Neuronal stem cell (in vitro differentiated cells): ENCODE measurements at regions not wholly inside any gene's neighbourhood (a gene's known extent, or its start where the extent isn't known, plus 50 kb on each side); places are given as distances from the start of the nearest gene placed in this dataset.
A peak's percentile ranks its signal among the peaks of the same experiment; 100 is the strongest.

Source experiments
- DNase-seq: peaks from one replicate; pipeline ENCODE4 v3.0.0-alpha.2; 2013; ENCODE audit warnings: low spot score
- H2AFZ ChIP-seq: one replicate; pipeline ENCODE4 v1.6.1; 2013; ENCODE audit warnings: mild to moderate bottlenecking, low read length, inconsistent platforms
- H2AK5ac ChIP-seq: 2 replicates; pipeline ENCODE4 v1.6.1; 2013; ENCODE audit warnings: low read depth, mild to moderate bottlenecking, inconsistent platforms, low read length, moderate library complexity, mixed read lengths
- H2BK120ac ChIP-seq: 2 replicates; pipeline ENCODE4 v1.6.1; 2013; ENCODE audit warnings: low read depth, mild to moderate bottlenecking, inconsistent platforms, low read length, moderate library complexity, mixed read lengths
- H2BK12ac ChIP-seq: one replicate; pipeline ENCODE4 v1.6.1; 2013; ENCODE audit warnings: low read length, inconsistent platforms
- H2BK15ac ChIP-seq: 2 replicates; pipeline ENCODE4 v1.6.1; 2013; ENCODE audit warnings: mild to moderate bottlenecking, low read length, inconsistent platforms, mixed read lengths
- H2BK5ac ChIP-seq: one replicate; pipeline ENCODE4 v1.6.1; 2013; ENCODE audit warnings: inconsistent platforms, mild to moderate bottlenecking, low read length, moderate library complexity
- H3K14ac ChIP-seq: one replicate; pipeline ENCODE4 v1.6.1; 2013; ENCODE audit warnings: low read length, inconsistent platforms
- H3K18ac ChIP-seq: 2 replicates; pipeline ENCODE4 v1.6.1; 2013; ENCODE audit warnings: low read length, inconsistent platforms
- H3K23ac ChIP-seq: 2 replicates; pipeline ENCODE4 v1.6.1; 2013; ENCODE audit warnings: low read depth, mild to moderate bottlenecking, mixed read lengths, low read length, inconsistent platforms; ENCODE audit not compliant: poor library complexity
- H3K27ac ChIP-seq: replicated peaks from 3 replicates; pipeline ENCODE4 v1.5.1; 2013; ENCODE audit warnings: low read length, inconsistent platforms
- H3K27me3 ChIP-seq, 3 experiments: 2 replicates each; pipeline ENCODE4 v1.6.1; 2013; ENCODE audit warnings: low read length in 3 of 3, mild to moderate bottlenecking in 2 of 3, inconsistent platforms in 1 of 3, low read depth in 1 of 3, mixed read lengths in 1 of 3, moderate library complexity in 1 of 3; ENCODE audit not compliant: control insufficient read depth in 3 of 3, insufficient read depth in 3 of 3
- H3K36me3 ChIP-seq, 2 donors: replicated peaks in 1 of 2; 2 replicates each; pipeline ENCODE4 v1.6.1; 2013; ENCODE audit warnings: low read length in 2 of 2; ENCODE audit not compliant: control insufficient read depth in 2 of 2, insufficient read depth in 2 of 2
- H3K4ac ChIP-seq: 2 replicates; pipeline ENCODE4 v1.6.1; 2013; ENCODE audit warnings: inconsistent platforms, mild to moderate bottlenecking, low read length, moderate library complexity
- H3K4me1 ChIP-seq, 2 donors: 1 replicate in 1 of 2; 2 replicates in 1 of 2; pipeline ENCODE4 v1.6.1; 2013; ENCODE audit warnings: low read length in 2 of 2, low read depth in 1 of 2; ENCODE audit not compliant: control insufficient read depth in 2 of 2, insufficient read depth in 1 of 2
- H3K4me2 ChIP-seq: one replicate; pipeline ENCODE4 v1.6.1; 2013; ENCODE audit warnings: mild to moderate bottlenecking, low read length, inconsistent platforms; ENCODE audit not compliant: insufficient read depth, poor library complexity, severe bottlenecking
- H3K4me3 ChIP-seq, 2 donors: 2 replicates each; pipeline ENCODE4 v1.5.1; 2013; ENCODE audit warnings: low read length in 2 of 2, mild to moderate bottlenecking in 2 of 2, inconsistent platforms in 1 of 2, moderate library complexity in 1 of 2
- H3K79me1 ChIP-seq: one replicate; pipeline ENCODE4 v1.6.1; 2013; ENCODE audit warnings: low read depth, mild to moderate bottlenecking, inconsistent platforms, low read length, moderate library complexity
- H3K9ac ChIP-seq: one replicate; pipeline ENCODE4 v1.6.1; 2013; ENCODE audit warnings: mild to moderate bottlenecking, low read depth, low read length, inconsistent platforms; ENCODE audit not compliant: poor library complexity
- H3K9me3 ChIP-seq, 2 donors: replicated peaks in 1 of 2; 2 replicates each; pipeline versions ENCODE3 to v1.6.1; 2013; ENCODE audit warnings: low read length in 2 of 2, mild to moderate bottlenecking in 2 of 2, inconsistent platforms in 1 of 2, low read depth in 1 of 2, mixed read lengths in 1 of 2, moderate library complexity in 1 of 2; ENCODE audit not compliant: control insufficient read depth in 2 of 2, insufficient read depth in 1 of 2
- H4K8ac ChIP-seq: one replicate; pipeline ENCODE4 v1.6.1; 2013; ENCODE audit warnings: low read depth, mild to moderate bottlenecking, inconsistent platforms, low read length, moderate library complexity
- H4K91ac ChIP-seq: one replicate; pipeline ENCODE4 v1.6.1; 2013; ENCODE audit warnings: low read length, low read depth, mild to moderate bottlenecking, inconsistent platforms; ENCODE audit not compliant: poor library complexity
- WGBS, 2 donors: extraction: QIAGEN DNeasy Blood & Tissue Kit; methylation state at CpG; one replicate each; pipeline ENCODE4 v1.1.7; 2013; ENCODE audit warnings: missing lambda C conversion rate in 2 of 2, mixed read lengths in 1 of 2; ENCODE audit not compliant: insufficient read length in 2 of 2, insufficient replicate concordance in 1 of 2; ENCODE audit errors: extremely low coverage in 2 of 2; 5-methylcytosine and 5-hydroxymethylcytosine counted together

DNA sequence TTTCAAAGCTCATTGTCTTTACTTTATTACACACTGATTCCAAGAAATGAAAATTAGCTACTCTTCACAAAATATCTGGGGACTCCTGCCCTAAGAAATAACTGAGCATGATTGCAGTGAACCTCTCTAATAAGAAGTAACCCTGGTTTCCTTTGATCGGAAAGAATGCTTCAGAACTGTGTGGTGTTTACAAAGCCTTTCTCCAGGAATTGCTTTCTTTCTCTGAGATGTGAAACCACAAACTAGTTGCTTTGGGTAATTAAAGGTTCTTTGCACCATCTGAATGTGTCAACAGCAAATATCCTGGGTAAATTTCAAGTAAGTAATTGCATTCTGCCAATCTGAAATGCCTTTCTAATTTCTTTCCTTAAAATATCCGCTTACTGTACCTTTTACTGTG lies 292.9 kb upstream of the SLIT2 start:
- Histone ChIP-seq H3K4me3 (no peak overlapping the region), H3K27ac (no peak overlapping the region), H3K9me3 (no peaks in the 10 kb centered on the region), H4K91ac (no peak overlapping the region), H2AK5ac (no peak overlapping the region), H3K27me3 (no peaks in the 10 kb centered on the region), H3K9ac (no peak overlapping the region), H2BK120ac (no peak overlapping the region), H2AFZ (peak overlapping the region; percentile 4), H4K8ac (no peak overlapping the region), H3K36me3 (no peaks in the 10 kb centered on the region), H3K79me1 (no peaks in the 10 kb centered on the region), H3K4me1 (no peaks in the 10 kb centered on the region), H2BK12ac (no peak overlapping the region), H3K18ac (no peak overlapping the region), H2BK5ac (no peak overlapping the region), H3K4ac (no peak overlapping the region), H3K23ac (no peak overlapping the region), H2BK15ac (no peak overlapping the region), H3K4me2 (no peak overlapping the region), H3K14ac (no peak overlapping the region)
- no peak for DNase-seq
- WGBS, 2 donors: no CpG with 5 or more reads among the region's 2 CpGs

DNA sequence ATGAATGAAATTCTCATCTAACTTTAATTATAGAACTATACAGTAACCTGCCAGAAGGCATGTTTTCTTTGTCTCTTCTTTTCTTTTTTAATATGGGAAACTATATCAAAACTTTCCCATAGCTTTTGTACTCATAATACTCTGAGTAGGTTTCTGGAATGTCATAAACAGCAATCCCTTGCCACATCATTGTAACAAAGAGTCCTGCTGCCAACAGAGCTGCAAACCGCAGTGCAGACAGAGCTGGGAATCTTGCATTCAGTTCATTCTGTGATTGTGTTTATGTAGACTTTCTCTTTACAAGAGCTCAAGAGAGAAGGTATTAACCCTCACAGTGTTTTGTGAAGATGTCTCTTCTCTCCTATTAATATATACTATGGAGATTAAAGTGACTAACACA lies 304.4 kb upstream of the SLIT2 start:
- Histone ChIP-seq H3K9me3 (peaks cover 0 to 9% of the 10 kb centered on the region in 2 donors), H3K4me1 (peaks cover 8 to 18% of the 10 kb centered on the region in 2 donors), H3K27me3 (no peaks in the 10 kb centered on the region), H3K14ac (no peak overlapping the region), H3K9ac (no peak overlapping the region), H3K4me2 (no peak overlapping the region), H3K36me3 (no peaks in the 10 kb centered on the region), H3K4me3 (no peak overlapping the region), H3K18ac (no peak overlapping the region), H4K91ac (no peak overlapping the region), H2AFZ (no peak overlapping the region), H2BK5ac (no peak overlapping the region), H3K79me1 (no peaks in the 10 kb centered on the region), H2AK5ac (no peak overlapping the region), H2BK120ac (no peak overlapping the region), H2BK12ac (no peak overlapping the region), H3K27ac (no peak overlapping the region), H2BK15ac (no peak overlapping the region), H3K4ac (no peak overlapping the region), H4K8ac (no peak overlapping the region), H3K23ac (no peak overlapping the region)
- DNase-seq: no peak
- WGBS, 2 donors: no CpG with 5 or more reads among the region's 1 CpG

DNA sequence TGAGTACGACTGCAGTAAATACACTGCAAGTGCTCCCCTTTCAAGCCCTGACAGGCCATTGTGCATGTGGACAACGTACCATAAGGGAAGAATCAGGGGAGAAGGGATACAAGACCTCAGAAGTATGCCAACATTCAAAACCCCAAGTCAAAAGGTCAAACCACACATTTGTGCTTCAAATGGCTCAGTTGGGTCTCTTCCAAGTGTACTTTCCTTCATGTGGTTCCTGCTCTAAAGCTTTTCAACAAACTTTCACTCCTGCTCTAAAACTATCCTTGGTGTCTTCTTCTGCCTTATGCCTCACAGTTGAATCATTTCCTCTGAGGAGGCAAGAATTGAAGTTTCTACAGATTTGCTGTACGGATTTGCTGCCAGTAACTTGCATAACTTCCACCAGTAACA lies 305.7 kb upstream of the SLIT2 start:
- Histone ChIP-seq H2BK5ac (no peak overlapping the region), H4K8ac (no peak overlapping the region), H3K27ac (no peak overlapping the region), H3K9ac (no peak overlapping the region), H3K27me3 (no peaks in the 10 kb centered on the region), H2BK15ac (no peak overlapping the region), H2AK5ac (no peak overlapping the region), H3K23ac (no peak overlapping the region), H3K36me3 (no peaks in the 10 kb centered on the region), H4K91ac (no peak overlapping the region), H3K18ac (no peak overlapping the region), H2BK120ac (no peak overlapping the region), H3K4ac (no peak overlapping the region), H3K14ac (no peak overlapping the region), H3K9me3 (peaks cover 0 to 4% of the 10 kb centered on the region in 2 donors), H3K4me1 (peaks cover 8 to 18% of the 10 kb centered on the region in 2 donors), H3K4me3 (no peak overlapping the region), H3K4me2 (no peak overlapping the region), H2BK12ac (no peak overlapping the region), H2AFZ (peak overlapping the region; percentile 66), H3K79me1 (no peaks in the 10 kb centered on the region)
- WGBS, 2 donors: no CpG with 5 or more reads among the region's 3 CpGs
- DNase-seq: no peak

DNA sequence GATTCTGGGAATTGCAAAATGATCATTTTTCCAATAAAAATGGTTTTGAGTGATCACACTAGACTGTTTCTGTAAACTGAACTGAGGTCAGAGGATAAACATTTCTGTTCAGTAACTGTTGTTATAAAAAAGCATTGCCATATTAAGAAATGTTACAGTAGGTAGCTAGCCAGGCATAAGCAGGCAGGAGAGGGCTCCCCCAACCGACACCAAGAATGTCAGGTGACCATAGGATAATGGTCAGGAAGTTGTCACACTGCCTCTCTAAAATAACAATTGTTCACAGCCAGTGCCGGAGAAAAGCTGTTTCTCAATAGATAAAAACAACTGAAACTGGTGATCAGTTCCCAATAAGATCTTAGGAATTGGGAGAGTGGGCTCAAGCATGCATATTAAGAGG lies 306.2 kb upstream of the SLIT2 start:
- Histone ChIP-seq H2BK15ac (no peak overlapping the region), H3K23ac (no peak overlapping the region), H3K4ac (no peak overlapping the region), H3K9ac (no peak overlapping the region), H2BK5ac (no peak overlapping the region), H3K9me3 (peaks cover 0 to 4% of the 10 kb centered on the region in 2 donors), H3K4me3 (no peak overlapping the region), H3K14ac (no peak overlapping the region), H3K27ac (no peak overlapping the region), H3K4me2 (no peak overlapping the region), H3K79me1 (no peaks in the 10 kb centered on the region), H2AK5ac (no peak overlapping the region), H4K8ac (no peak overlapping the region), H3K4me1 (peaks cover 8 to 18% of the 10 kb centered on the region in 2 donors), H3K36me3 (no peaks in the 10 kb centered on the region), H3K27me3 (no peaks in the 10 kb centered on the region), H2AFZ (peak overlapping the region; percentile 66), H2BK120ac (no peak overlapping the region), H3K18ac (no peak overlapping the region), H2BK12ac (no peak overlapping the region), H4K91ac (no peak overlapping the region)
- DNase-seq: no peak
- no CpG with 5 or more reads among the region's 2 CpGs for WGBS, 2 donors
